ENCODE measurements at regions not wholly inside any gene's neighbourhood (a gene's known extent, or its start where the extent isn't known, plus 50 kb on each side); places are given as distances from the start of the nearest gene placed in this dataset.

- no peak overlapping the region for H3K27ac Mint-ChIP-seq (ENCODE audit: low read depth, unreplicated experiment)
- BruUV-seq (replicated peaks) = no TSS peak
- no peak for DNase-seq (ENCODE audit: unreplicated experiment)
- no peak overlapping the region for H3K4me3 Mint-ChIP-seq (ENCODE audit: unreplicated experiment)
- H3K27me3 Mint-ChIP-seq (ENCODE audit: insufficient read depth, unreplicated experiment) = no peaks in the 10 kb centered on the region
- H3K36me3 Mint-ChIP-seq (ENCODE audit: insufficient read depth, unreplicated experiment) = no peaks in the 10 kb centered on the region
- ChIA-PET POLR2A (no interaction called here), CTCF (no interaction called here)
- peaks cover 6% of the 10 kb centered on the region for H3K4me1 Mint-ChIP-seq (ENCODE audit: insufficient read depth, unreplicated experiment)
- peaks cover 8% of the 10 kb centered on the region for H3K9me3 Mint-ChIP-seq (ENCODE audit: unreplicated experiment)
- TF ChIP-seq, protein P1, sequence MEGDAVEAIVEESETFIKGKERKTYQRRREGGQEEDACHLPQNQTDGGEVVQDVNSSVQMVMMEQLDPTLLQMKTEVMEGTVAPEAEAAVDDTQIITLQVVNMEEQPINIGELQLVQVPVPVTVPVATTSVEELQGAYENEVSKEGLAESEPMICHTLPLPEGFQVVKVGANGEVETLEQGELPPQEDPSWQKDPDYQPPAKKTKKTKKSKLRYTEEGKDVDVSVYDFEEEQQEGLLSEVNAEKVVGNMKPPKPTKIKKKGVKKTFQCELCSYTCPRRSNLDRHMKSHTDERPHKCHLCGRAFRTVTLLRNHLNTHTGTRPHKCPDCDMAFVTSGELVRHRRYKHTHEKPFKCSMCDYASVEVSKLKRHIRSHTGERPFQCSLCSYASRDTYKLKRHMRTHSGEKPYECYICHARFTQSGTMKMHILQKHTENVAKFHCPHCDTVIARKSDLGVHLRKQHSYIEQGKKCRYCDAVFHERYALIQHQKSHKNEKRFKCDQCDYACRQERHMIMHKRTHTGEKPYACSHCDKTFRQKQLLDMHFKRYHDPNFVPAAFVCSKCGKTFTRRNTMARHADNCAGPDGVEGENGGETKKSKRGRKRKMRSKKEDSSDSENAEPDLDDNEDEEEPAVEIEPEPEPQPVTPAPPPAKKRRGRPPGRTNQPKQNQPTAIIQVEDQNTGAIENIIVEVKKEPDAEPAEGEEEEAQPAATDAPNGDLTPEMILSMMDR (IDR thresholded peaks at IDR 0.05; ENCODE audit: unreplicated experiment) = no peak
- intact Hi-C loops (cut with micrococcal nuclease) = no loop called here
These were observed 369.5 kb upstream of the LYPLAL1 start for GRCh38 chr1:218804014-218804785.

GRCh38 chr1:218809061-218809460 is 364.6 kb upstream of the LYPLAL1 start:
- Mint-ChIP-seq H3K9me3 (ENCODE audit: unreplicated experiment) (peaks cover 8% of the 10 kb centered on the region), H3K27me3 (ENCODE audit: insufficient read depth, unreplicated experiment) (no peaks in the 10 kb centered on the region), H3K36me3 (ENCODE audit: insufficient read depth, unreplicated experiment) (no peaks in the 10 kb centered on the region), H3K4me1 (ENCODE audit: insufficient read depth, unreplicated experiment) (peaks cover 6% of the 10 kb centered on the region), H3K27ac (ENCODE audit: low read depth, unreplicated experiment) (no peak overlapping the region), H3K4me3 (ENCODE audit: unreplicated experiment) (no peak overlapping the region)
- no TSS peak for BruUV-seq (replicated peaks)
- CTCF ChIA-PET = interaction anchor here (0.8 to 1.1 kb wide), 2 partner anchors 78 to 258 kb away, joined by 3 read pairs; no protein-coding TSS in a partner anchor
- DNase-seq (ENCODE audit: unreplicated experiment) = no peak
- TF ChIP-seq, protein P1 (IDR thresholded peaks at IDR 0.05; ENCODE audit: unreplicated experiment) = no peak
- intact Hi-C loops (cut with micrococcal nuclease) = no loop called here
- POLR2A ChIA-PET = interaction anchor here (0.5 to 1.0 kb wide), 2 partner anchors 28 to 38 kb away, joined by 3 to 4 read pairs; no protein-coding TSS in a partner anchor

DNA sequence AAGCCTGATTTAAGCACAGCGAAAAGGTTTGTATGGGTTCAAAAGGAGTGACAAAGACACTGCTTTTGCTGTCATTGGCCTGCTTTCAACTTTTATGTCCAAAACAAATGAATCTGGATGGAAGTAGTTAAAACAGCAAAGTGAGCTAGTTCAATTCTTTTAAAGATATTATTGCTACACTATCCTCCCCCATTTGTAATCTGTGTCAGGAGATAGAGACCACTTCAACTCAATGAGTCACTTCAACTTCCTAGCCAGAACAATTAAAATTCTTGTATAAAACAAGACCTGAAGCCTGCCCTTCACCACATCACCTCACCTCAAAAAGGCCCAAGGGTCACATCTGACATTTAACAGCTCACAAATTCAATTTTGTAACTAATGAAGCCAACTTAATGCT is 364.1 kb upstream of the LYPLAL1 start:
- DNase-seq (ENCODE audit: unreplicated experiment) = peak; percentile 16
- TF ChIP-seq, protein P1 (IDR thresholded peaks at IDR 0.05; ENCODE audit: unreplicated experiment) = no peak
- no peak overlapping the region for H3K27ac Mint-ChIP-seq (ENCODE audit: low read depth, unreplicated experiment)
- H3K4me3 Mint-ChIP-seq (ENCODE audit: unreplicated experiment) = no peak overlapping the region
- ChIA-PET CTCF (interaction anchor here (0.6 to 1.1 kb wide), 4 partner anchors 77 to 817 kb away, joined by 3 read pairs; no protein-coding TSS in a partner anchor), POLR2A (interaction anchor here (0.7 to 1.0 kb wide), 2 partner anchors 29 to 541 kb away, joined by 3 read pairs; no protein-coding TSS in a partner anchor)
- BruUV-seq (replicated peaks) = no TSS peak
- peaks cover 8% of the 10 kb centered on the region for H3K9me3 Mint-ChIP-seq (ENCODE audit: unreplicated experiment)
- peaks cover 4% of the 10 kb centered on the region for H3K4me1 Mint-ChIP-seq (ENCODE audit: insufficient read depth, unreplicated experiment)
- intact Hi-C loops (cut with micrococcal nuclease) = no loop called here
- H3K27me3 Mint-ChIP-seq (ENCODE audit: insufficient read depth, unreplicated experiment) = no peaks in the 10 kb centered on the region
- H3K36me3 Mint-ChIP-seq (ENCODE audit: insufficient read depth, unreplicated experiment) = no peaks in the 10 kb centered on the region

GRCh38 chr1:218810306-218810705 is 363.4 kb upstream of the LYPLAL1 start:
- POLR2A ChIA-PET = interaction anchor here (0.7 to 1.0 kb wide), 2 partner anchors 30 to 541 kb away, joined by 3 read pairs; no protein-coding TSS in a partner anchor
- peaks cover 8% of the 10 kb centered on the region for H3K9me3 Mint-ChIP-seq (ENCODE audit: unreplicated experiment)

More at GRCh38 chr1:218810306-218810705, 363.4 kb upstream of the LYPLAL1 start:
- no TSS peak for BruUV-seq (replicated peaks)
- no peak for DNase-seq (ENCODE audit: unreplicated experiment)
- H3K27me3 Mint-ChIP-seq (ENCODE audit: insufficient read depth, unreplicated experiment) = no peaks in the 10 kb centered on the region
- H3K4me3 Mint-ChIP-seq (ENCODE audit: unreplicated experiment) = no peak overlapping the region
- H3K27ac Mint-ChIP-seq (ENCODE audit: low read depth, unreplicated experiment) = no peak overlapping the region
- intact Hi-C loops (cut with micrococcal nuclease) = no loop called here
- H3K4me1 Mint-ChIP-seq (ENCODE audit: insufficient read depth, unreplicated experiment) = no peaks in the 10 kb centered on the region
- no peaks in the 10 kb centered on the region for H3K36me3 Mint-ChIP-seq (ENCODE audit: insufficient read depth, unreplicated experiment)
- CTCF ChIA-PET = interaction anchor here (0.6 to 1.1 kb wide), 3 partner anchors 13 to 196 kb away, joined by 3 read pairs; no protein-coding TSS in a partner anchor
- TF ChIP-seq, protein P1 (IDR thresholded peaks at IDR 0.05; ENCODE audit: unreplicated experiment) = no peak
